ENCODE measurements at regions not wholly inside any gene's neighbourhood (a gene's known extent, or its start where the extent isn't known, plus 50 kb on each side); places are given as distances from the start of the nearest gene placed in this dataset.

DNA sequence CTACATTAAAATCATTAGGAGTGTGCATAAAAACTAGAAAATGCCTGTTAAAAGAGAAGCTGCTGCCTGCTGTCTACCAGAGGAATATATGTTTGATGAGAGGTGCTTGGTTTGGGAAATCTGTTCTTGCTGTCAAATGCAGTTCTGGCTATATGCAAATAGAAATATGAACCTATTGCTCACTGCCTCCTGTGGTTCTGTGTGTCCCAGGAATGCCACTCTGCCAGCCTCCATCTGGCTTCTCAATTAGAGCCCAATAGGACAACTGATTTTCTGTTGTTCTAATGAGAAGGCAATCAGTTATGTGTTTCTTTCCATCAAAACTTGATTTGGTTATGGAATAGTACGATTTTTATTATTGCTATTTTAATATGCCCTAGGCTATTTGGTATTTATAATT, 759.7 kb downstream of the HDGFL1 start:
- TF ChIP-seq, protein P1, sequence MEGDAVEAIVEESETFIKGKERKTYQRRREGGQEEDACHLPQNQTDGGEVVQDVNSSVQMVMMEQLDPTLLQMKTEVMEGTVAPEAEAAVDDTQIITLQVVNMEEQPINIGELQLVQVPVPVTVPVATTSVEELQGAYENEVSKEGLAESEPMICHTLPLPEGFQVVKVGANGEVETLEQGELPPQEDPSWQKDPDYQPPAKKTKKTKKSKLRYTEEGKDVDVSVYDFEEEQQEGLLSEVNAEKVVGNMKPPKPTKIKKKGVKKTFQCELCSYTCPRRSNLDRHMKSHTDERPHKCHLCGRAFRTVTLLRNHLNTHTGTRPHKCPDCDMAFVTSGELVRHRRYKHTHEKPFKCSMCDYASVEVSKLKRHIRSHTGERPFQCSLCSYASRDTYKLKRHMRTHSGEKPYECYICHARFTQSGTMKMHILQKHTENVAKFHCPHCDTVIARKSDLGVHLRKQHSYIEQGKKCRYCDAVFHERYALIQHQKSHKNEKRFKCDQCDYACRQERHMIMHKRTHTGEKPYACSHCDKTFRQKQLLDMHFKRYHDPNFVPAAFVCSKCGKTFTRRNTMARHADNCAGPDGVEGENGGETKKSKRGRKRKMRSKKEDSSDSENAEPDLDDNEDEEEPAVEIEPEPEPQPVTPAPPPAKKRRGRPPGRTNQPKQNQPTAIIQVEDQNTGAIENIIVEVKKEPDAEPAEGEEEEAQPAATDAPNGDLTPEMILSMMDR (IDR thresholded peaks at IDR 0.05) = no peak
- intact Hi-C loops (cut with DNase I) = no loop called here
- Histone ChIP-seq H3K9me3 (no peaks in the 10 kb centered on the region), H3K4me1 (peaks cover 0 to 5% (median 0%) of the 10 kb centered on the region in 9 donors), H3K36me3 (no peaks in the 10 kb centered on the region), H3K27me3 (no peaks in the 10 kb centered on the region), H3K27ac (no peak overlapping the region), H3K4me3 (no peak overlapping the region)
- 91 to 98% methylated on average over 1 of the region's 1 CpG for WGBS, 2 donors
- ATAC-seq (no peak), DNase-seq (no peak)

DNA sequence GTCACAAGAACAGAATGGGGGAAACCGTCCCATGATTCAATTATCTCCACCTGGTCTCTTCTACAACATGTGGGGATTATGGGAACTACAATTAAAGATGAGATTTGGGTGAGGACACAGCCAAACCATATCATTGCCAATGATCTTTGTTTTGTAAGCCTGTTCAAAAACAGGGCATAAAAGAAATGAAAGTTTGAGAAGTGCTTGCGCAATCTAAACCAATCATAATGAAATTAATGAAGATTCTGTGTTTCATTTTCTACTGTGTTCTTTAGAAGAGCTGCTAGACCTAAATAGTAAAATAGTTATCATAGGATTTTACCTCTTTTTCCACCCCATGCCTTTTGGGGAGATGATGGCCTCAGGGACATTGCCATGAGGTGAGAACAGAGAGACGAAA, 761.3 kb downstream of the HDGFL1 start:
- H3K36me3 ChIP-seq = no peaks in the 10 kb centered on the region
- H3K27me3 ChIP-seq = no peaks in the 10 kb centered on the region
- DNase-seq (no peak), ATAC-seq (no peak)
- H3K4me1 ChIP-seq = peaks cover 0 to 11% (median 0%) of the 10 kb centered on the region in 9 donors
- no peak overlapping the region for H3K27ac ChIP-seq
- H3K4me3 ChIP-seq = no peak overlapping the region
- TF ChIP-seq, protein P1 (IDR thresholded peaks at IDR 0.05) = no peak
- 97 to 99% methylated on average over 3 of the region's 3 CpGs for WGBS, 2 donors
- intact Hi-C loops (cut with DNase I) = no loop called here
- no peaks in the 10 kb centered on the region for H3K9me3 ChIP-seq

DNA sequence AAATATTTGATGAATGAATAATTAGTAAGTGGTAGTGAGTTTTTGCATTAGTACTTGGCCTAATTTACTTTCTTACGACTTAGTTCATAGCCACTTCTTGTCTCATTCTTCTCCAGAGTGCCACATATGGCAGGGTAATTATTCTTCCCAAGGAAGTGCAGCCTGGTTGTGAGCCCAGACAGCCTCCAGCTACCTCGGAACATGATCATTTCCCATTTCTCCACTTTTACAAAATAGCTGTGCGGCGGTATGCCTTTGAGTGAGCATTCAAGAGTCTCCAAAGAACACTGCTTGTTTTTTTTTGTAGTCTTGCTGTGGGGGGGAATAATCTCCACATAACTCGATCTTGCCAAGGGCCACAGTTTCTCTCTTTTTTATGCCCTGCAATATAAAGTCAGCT, 765.0 kb downstream of the HDGFL1 start:
- DNase-seq (no peak), ATAC-seq (peak in 5 of 8 donors; percentile 38 to 76 (median 58))
- Histone ChIP-seq H3K27ac (no peak overlapping the region), H3K4me1 (peaks cover 0 to 11% (median 0%) of the 10 kb centered on the region in 9 donors), H3K4me3 (no peak overlapping the region), H3K27me3 (no peaks in the 10 kb centered on the region), H3K9me3 (no peaks in the 10 kb centered on the region), H3K36me3 (no peaks in the 10 kb centered on the region)
- intact Hi-C loops (cut with DNase I) = no loop called here
- 56 to 63% methylated on average over 5 of the region's 5 CpGs for WGBS, 2 donors
- TF ChIP-seq, protein P1 (IDR thresholded peaks at IDR 0.05) = no peak

DNA sequence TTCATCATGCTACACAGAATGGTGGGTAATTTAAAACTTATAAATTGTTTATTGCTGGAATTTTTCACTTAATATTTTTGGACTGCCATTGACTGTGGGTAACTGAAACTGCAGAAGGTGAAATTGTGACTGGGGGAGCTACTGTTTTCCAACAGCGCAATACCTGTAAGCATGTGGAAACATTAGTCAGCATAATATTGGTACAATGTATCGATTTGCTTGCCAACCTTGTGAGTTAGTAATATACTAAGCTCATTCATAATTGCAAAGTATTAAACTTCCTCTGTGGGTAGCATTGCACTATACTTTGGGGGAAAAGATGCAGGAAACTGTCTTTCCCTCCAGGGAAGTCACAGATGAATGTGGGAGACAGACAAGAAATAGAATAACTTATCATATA, 766.5 kb downstream of the HDGFL1 start:
- 94 to 96% methylated on average over 2 of the region's 2 CpGs for WGBS, 2 donors
- ATAC-seq = no peak
- TF ChIP-seq, protein P1 (IDR thresholded peaks at IDR 0.05) = no peak
- Histone ChIP-seq H3K36me3 (no peaks in the 10 kb centered on the region), H3K9me3 (no peaks in the 10 kb centered on the region), H3K4me1 (peaks cover 0 to 11% (median 0%) of the 10 kb centered on the region in 9 donors), H3K4me3 (no peak overlapping the region), H3K27ac (no peak overlapping the region), H3K27me3 (no peaks in the 10 kb centered on the region)
- no peak for DNase-seq
- intact Hi-C loops (cut with DNase I) = no loop called here
